Neural cell (in vitro differentiated cells): ENCODE measurements at regions not wholly inside any gene's neighbourhood (a gene's known extent, or its start where the extent isn't known, plus 50 kb on each side); places are given as distances from the start of the nearest gene placed in this dataset.

Experiments
- CTCF ChIP-seq: fragments of 450-650 bp; IDR thresholded peaks from 2 replicates; pipeline ENCODE4 v1.5.1; 2014; ENCODE audit warnings: antibody characterized with exemption, mild to moderate bottlenecking, moderate library complexity; ENCODE audit not compliant: poor library complexity, severe bottlenecking
- EP300 ChIP-seq: fragments of 450-650 bp; conservative IDR thresholded peaks from 2 replicates; pipeline ENCODE4 v1.6.1; 2014; ENCODE audit warnings: antibody characterized with exemption, mild to moderate bottlenecking, moderate library complexity; ENCODE audit not compliant: poor library complexity, severe bottlenecking
- EZH2 ChIP-seq: fragments of 200-600, 300-800 bp; shearing (Covaris generic), sonication (generic); IDR thresholded peaks from 2 replicates; pipeline ENCODE4 v1.6.1; 2014; ENCODE audit warnings: antibody characterized with exemption, low read length, borderline replicate concordance, mild to moderate bottlenecking; ENCODE audit not compliant: insufficient read depth, poor library complexity, severe bottlenecking
- MXI1 ChIP-seq: fragments of 450-650 bp; conservative IDR thresholded peaks from 2 replicates; pipeline ENCODE4 v1.6.1; 2014; ENCODE audit warnings: antibody characterized with exemption, mild to moderate bottlenecking; ENCODE audit not compliant: poor library complexity, severe bottlenecking
- POLR2AphosphoS5 ChIP-seq: IDR thresholded peaks from 2 replicates; pipeline ENCODE4 v1.6.1; 2012
- RAD21 ChIP-seq: fragments of 450-650 bp; conservative IDR thresholded peaks from 2 replicates; pipeline ENCODE4 v1.6.1; 2014; ENCODE audit warnings: antibody characterized with exemption, mild to moderate bottlenecking, moderate library complexity
- TF ChIP-seq, protein P1 (sequence below): IDR thresholded peaks from 2 replicates; pipeline ENCODE4 v1.6.1; 2012; ENCODE audit warnings: borderline replicate concordance

DNA sequence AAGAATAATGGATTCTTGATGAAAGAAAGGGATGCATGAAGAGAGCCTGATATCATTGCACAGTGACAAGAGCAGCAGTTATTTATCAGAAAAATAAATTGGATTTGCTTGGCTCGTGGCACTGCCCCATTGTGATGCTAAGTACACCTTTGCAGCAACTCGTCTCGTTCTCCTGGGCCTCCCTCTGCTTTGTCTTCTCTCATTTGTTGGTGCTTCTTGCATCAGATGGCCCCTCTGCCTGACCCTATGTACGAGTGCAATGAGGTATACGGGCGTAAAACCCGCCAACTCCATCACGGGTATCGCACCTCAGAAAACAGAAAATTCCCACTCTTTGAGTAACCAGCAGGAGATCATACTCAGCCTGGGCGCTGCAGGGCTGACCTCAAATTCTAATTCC is 107.2 kb upstream of the C10orf90 start:
- no peak for TF ChIP-seq CTCF
- TF ChIP-seq EZH2 = no peak
- no peak for TF ChIP-seq MXI1
- no peak for TF ChIP-seq POLR2AphosphoS5
- no peak for TF ChIP-seq EP300
- TF ChIP-seq, protein P1, sequence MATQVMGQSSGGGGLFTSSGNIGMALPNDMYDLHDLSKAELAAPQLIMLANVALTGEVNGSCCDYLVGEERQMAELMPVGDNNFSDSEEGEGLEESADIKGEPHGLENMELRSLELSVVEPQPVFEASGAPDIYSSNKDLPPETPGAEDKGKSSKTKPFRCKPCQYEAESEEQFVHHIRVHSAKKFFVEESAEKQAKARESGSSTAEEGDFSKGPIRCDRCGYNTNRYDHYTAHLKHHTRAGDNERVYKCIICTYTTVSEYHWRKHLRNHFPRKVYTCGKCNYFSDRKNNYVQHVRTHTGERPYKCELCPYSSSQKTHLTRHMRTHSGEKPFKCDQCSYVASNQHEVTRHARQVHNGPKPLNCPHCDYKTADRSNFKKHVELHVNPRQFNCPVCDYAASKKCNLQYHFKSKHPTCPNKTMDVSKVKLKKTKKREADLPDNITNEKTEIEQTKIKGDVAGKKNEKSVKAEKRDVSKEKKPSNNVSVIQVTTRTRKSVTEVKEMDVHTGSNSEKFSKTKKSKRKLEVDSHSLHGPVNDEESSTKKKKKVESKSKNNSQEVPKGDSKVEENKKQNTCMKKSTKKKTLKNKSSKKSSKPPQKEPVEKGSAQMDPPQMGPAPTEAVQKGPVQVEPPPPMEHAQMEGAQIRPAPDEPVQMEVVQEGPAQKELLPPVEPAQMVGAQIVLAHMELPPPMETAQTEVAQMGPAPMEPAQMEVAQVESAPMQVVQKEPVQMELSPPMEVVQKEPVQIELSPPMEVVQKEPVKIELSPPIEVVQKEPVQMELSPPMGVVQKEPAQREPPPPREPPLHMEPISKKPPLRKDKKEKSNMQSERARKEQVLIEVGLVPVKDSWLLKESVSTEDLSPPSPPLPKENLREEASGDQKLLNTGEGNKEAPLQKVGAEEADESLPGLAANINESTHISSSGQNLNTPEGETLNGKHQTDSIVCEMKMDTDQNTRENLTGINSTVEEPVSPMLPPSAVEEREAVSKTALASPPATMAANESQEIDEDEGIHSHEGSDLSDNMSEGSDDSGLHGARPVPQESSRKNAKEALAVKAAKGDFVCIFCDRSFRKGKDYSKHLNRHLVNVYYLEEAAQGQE = no peak
- TF ChIP-seq RAD21 = no peak
